ENCODE measurements at regions not wholly inside any gene's neighbourhood (a gene's known extent, or its start where the extent isn't known, plus 50 kb on each side); places are given as distances from the start of the nearest gene placed in this dataset.
"Not testable (repeated sequence)": the region's sequence is repeated elsewhere in the genome, so short reads cannot be mapped to it uniquely, and the experiment has no call there.

GRCh38 chr1:196034080-196034706 is 574.0 kb downstream of the KCNT2 start:
- Histone ChIP-seq H3K9ac (replicated peaks; ENCODE audit: extremely low read depth, insufficient read depth, low read length) (no peak overlapping the region), H3K27me3 (ENCODE audit: control insufficient read depth in 2 of 2, insufficient read depth in 2 of 2, low read length in 2 of 2) (no peaks in the 10 kb centered on the region), H3K4me2 (ENCODE audit: insufficient read depth, low read length) (no peak overlapping the region), H3K36me3 (ENCODE audit: control insufficient read depth in 2 of 2, extremely low read depth in 1 of 2, insufficient read depth in 2 of 2, low read length in 2 of 2) (no peaks in the 10 kb centered on the region), H2AFZ (ENCODE audit: low read depth, low read length) (no peak overlapping the region), H3K27ac (ENCODE audit: insufficient read depth, low read depth, low read length) (no peak overlapping the region), H3K9me3 (replicated peaks; ENCODE audit: control insufficient read depth, insufficient read depth, low read length) (no peaks in the 10 kb centered on the region), H4K20me1 (replicated peaks; ENCODE audit: control insufficient read depth, extremely low read depth, insufficient read depth, low read length) (no peaks in the 10 kb centered on the region), H3K4me3 (replicated peaks in 1 of 3; ENCODE audit: insufficient read depth in 1 of 3, low read depth in 1 of 3, low read length in 3 of 3) (no peak overlapping the region), H3K9me1 (replicated peaks; ENCODE audit: control insufficient read depth, extremely low read depth, insufficient read depth, low read length) (no peaks in the 10 kb centered on the region), H3K4me1 (ENCODE audit: control insufficient read depth, extremely low read depth, insufficient read depth, low read length) (no peaks in the 10 kb centered on the region), H3K79me2 (ENCODE audit: control insufficient read depth, insufficient read depth, low read length) (no peaks in the 10 kb centered on the region)
- dilution Hi-C loops (cut with MboI; ENCODE audit: extremely low pct_ligation_motif_present, low sequenced_read_pairs) = no loop called here
- FAIRE-seq (no peak), DNase-seq (ENCODE audit: low read depth, low spot score) (no peak)
- BruUV-seq (replicated peaks) = no TSS peak
- POLR2A ChIA-PET = no interaction called here
- CTCF ChIA-PET = no interaction called here
- intact Hi-C loops (cut with micrococcal nuclease) = no loop called here
- no peak for TF ChIP-seq GATA2 (IDR thresholded peaks at IDR 0.05; ENCODE audit: insufficient read depth, insufficient read length, low read depth, low read length)
- TF ChIP-seq CTCF (IDR thresholded peaks at IDR 0.05; ENCODE audit: extremely low read depth in 1 of 2, insufficient read depth in 1 of 2, low read depth in 1 of 2, low read length in 2 of 2) = no peak
- no peak for TF ChIP-seq JUN (IDR thresholded peaks at IDR 0.05; ENCODE audit: borderline replicate concordance, insufficient read depth, insufficient read length, low read depth)

- H3K4me2 ChIP-seq (ENCODE audit: insufficient read depth, low read length); DNase-seq (ENCODE audit: low read depth, low spot score); H2AFZ ChIP-seq (ENCODE audit: low read depth, low read length); CTCF ChIA-PET; H3K4me1 ChIP-seq (ENCODE audit: control insufficient read depth, extremely low read depth, insufficient read depth, low read length); H3K27me3 ChIP-seq (ENCODE audit: control insufficient read depth in 2 of 2, insufficient read depth in 2 of 2, low read length in 2 of 2); H3K4me3 ChIP-seq (replicated peaks in 1 of 3; ENCODE audit: insufficient read depth in 1 of 3, low read depth in 1 of 3, low read length in 3 of 3); H3K9me3 ChIP-seq (replicated peaks; ENCODE audit: control insufficient read depth, insufficient read depth, low read length); FAIRE-seq; H3K79me2 ChIP-seq (ENCODE audit: control insufficient read depth, insufficient read depth, low read length); POLR2A ChIA-PET; H3K36me3 ChIP-seq (ENCODE audit: control insufficient read depth in 2 of 2, extremely low read depth in 1 of 2, insufficient read depth in 2 of 2, low read length in 2 of 2); H3K9me1 ChIP-seq (replicated peaks; ENCODE audit: control insufficient read depth, extremely low read depth, insufficient read depth, low read length); H3K9ac ChIP-seq (replicated peaks; ENCODE audit: extremely low read depth, insufficient read depth, low read length); dilution Hi-C loops (cut with MboI; ENCODE audit: extremely low pct_ligation_motif_present, low sequenced_read_pairs); intact Hi-C loops (cut with micrococcal nuclease); H3K27ac ChIP-seq (ENCODE audit: insufficient read depth, low read depth, low read length); BruUV-seq (replicated peaks); H4K20me1 ChIP-seq (replicated peaks; ENCODE audit: control insufficient read depth, extremely low read depth, insufficient read depth, low read length): not testable (repeated sequence)
These were observed 576.9 kb downstream of the KCNT2 start for GRCh38 chr1:196031387-196031786.
